ENCODE measurements at regions not wholly inside any gene's neighbourhood (a gene's known extent, or its start where the extent isn't known, plus 50 kb on each side); places are given as distances from the start of the nearest gene placed in this dataset.

GRCh38 chr2:143940720-143941119, 579.2 kb downstream of the ZEB2 start:
- TF ChIP-seq CTCF (conservative IDR thresholded peaks at IDR 0.05) = no peak
- TF ChIP-seq ZFX (IDR thresholded peaks at IDR 0.05) = no peak

Measured in C4-2B (cell line).